HepG2 (cell line): ENCODE measurements at regions not wholly inside any gene's neighbourhood (a gene's known extent, or its start where the extent isn't known, plus 50 kb on each side); places are given as distances from the start of the nearest gene placed in this dataset.

ENCODE experiments used
- HIVEP1 ChIP-seq: sonication (generic); formaldehyde crosslinking; IDR thresholded peaks from 2 replicates; pipeline ENCODE4 v1.4.0; 2020; ENCODE audit warnings: mild to moderate bottlenecking, missing genetic modification reagents
- HNRNPH1 ChIP-seq: fragments of 200-400 bp; formaldehyde crosslinking; optimal IDR thresholded peaks from 2 replicates; pipeline ENCODE3; 2017; ENCODE audit warnings: mild to moderate bottlenecking, low read depth, low read length
- MXD4 ChIP-seq: IDR thresholded peaks from 2 replicates; pipeline ENCODE4 v1.6.1; 2016; ENCODE audit warnings: mild to moderate bottlenecking, missing biosample characterization, missing genetic modification reagents
- ZNF44 ChIP-seq: sonication (generic); formaldehyde crosslinking; IDR thresholded peaks from 2 replicates; pipeline ENCODE4 v1.5.1; 2020; ENCODE audit warnings: mild to moderate bottlenecking, missing genetic modification reagents
- TF ChIP-seq, protein P1 (sequence below): IDR thresholded peaks from 2 replicates; pipeline ENCODE4 v1.6.1; 2016

- TF ChIP-seq, protein P1, sequence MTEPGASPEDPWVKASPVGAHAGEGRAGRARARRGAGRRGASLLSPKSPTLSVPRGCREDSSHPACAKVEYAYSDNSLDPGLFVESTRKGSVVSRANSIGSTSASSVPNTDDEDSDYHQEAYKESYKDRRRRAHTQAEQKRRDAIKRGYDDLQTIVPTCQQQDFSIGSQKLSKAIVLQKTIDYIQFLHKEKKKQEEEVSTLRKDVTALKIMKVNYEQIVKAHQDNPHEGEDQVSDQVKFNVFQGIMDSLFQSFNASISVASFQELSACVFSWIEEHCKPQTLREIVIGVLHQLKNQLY (CRISPR knock-in tag): no peak
- TF ChIP-seq MXD4 (CRISPR knock-in tag) (no peak), ZNF44 (no peak), HIVEP1 (CRISPR knock-in tag) (no peak), HNRNPH1 (no peak)
These were observed 144.6 kb downstream of the SHOX2 start for GRCh38 chr3:157961665-157962064.
